HG03025 (cell line): ENCODE measurements at regions not wholly inside any gene's neighbourhood (a gene's known extent, or its start where the extent isn't known, plus 50 kb on each side); places are given as distances from the start of the nearest gene placed in this dataset.

Source experiments
- ATAC-seq: cut with Tn5 transposase; IDR thresholded peaks from one replicate; pipeline ENCODE4 v1.9.1; 2021; ENCODE audit warnings: mild to moderate bottlenecking, moderate library complexity; ENCODE audit not compliant: unreplicated experiment, low FRiP score

DNA sequence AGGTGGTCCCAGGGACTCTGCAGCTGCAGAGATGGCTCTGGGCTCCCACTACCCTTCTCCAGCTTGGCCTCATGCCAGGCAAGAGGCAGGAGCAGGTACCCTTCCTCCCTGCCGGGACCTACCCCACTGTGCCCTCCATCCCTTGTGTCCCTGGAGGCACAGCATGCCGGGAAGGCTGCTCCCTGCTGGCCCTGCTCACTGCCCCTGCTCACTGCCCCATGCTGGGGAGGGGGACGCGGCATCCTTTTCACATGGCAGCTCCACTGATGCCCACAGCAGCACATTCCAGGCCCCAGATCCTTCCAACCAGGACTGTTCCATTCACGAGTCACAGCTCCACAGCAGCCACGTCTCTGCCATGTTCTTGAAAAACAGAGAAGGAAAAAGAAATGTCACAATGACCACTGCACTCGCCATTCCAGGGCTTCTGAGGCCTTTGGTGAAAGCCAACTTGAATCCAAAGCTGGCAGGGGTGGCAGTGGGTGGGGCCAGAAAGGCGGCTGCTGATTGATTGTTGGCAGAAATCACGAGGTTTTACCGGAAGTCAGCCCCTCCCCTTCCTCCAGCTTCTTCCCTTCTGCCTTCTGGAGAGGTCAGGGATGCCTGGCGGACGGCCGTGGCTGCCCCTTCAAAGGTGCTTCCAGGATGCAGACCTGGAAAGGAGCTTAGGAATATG lies 268.0 kb downstream of the CYP26B1 start:
- no peak for ATAC-seq

DNA sequence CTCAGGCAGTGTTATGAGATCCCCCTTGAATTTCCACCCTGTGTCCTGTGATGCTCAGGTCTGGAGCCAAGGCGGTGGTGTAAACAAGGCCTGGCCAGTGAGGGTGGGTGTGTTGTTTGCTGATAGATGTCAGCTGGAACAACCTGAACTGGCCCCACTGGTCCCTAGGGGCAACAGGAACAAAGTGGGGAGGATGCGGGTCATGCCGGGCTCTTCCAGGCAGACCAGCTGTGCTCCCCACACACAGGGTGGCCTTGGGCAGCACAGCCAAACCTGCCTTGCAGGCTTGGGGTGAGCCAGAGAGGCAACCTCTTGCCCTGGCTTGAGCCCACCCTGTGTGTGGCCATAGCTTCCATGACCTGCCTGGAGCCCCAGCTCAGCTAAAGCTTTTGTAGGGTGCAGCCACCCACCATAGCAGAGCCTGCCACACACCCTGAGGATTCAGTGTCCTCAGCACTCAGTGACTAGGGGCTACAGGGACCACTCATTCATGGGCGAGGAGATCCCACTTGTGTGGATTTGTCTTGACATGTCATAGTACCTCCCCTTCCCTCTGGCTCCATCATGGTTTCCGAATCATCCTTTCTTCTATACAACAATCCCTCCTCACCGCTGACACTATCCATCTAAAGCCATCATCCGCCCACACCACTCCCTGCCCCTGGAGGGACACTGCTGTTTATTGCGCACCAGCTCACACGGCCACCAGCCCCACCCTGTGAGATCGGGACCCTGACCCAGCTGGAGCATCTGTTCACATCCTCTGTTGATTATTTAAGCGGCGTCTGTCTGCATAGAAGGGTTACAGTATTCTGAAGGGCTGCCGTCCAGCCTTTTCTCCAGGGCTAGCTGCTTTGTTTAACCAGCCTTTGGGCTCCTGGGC lies 268.8 kb downstream of the CYP26B1 start:
- ATAC-seq, result no peak

DNA sequence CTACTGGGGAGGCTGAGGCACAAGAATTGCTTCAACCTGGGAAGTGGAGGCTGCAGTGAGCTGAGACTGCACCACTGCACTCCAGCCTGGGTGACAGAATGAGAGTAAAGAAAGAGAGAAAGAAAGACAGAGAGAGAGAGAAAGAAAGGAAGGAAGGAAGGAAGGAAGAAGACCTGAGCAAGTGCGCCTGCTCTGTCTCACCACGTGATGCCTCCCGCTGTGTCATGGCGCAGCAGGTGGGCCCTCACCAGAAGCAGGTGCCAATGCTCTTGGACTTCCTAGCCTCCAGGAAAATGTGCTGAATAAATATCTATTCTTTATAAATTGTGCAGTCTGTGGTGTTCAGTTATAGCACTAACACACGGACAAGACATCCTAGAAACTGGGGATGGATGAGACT lies 270.0 kb downstream of the CYP26B1 start:
- no peak for ATAC-seq

DNA sequence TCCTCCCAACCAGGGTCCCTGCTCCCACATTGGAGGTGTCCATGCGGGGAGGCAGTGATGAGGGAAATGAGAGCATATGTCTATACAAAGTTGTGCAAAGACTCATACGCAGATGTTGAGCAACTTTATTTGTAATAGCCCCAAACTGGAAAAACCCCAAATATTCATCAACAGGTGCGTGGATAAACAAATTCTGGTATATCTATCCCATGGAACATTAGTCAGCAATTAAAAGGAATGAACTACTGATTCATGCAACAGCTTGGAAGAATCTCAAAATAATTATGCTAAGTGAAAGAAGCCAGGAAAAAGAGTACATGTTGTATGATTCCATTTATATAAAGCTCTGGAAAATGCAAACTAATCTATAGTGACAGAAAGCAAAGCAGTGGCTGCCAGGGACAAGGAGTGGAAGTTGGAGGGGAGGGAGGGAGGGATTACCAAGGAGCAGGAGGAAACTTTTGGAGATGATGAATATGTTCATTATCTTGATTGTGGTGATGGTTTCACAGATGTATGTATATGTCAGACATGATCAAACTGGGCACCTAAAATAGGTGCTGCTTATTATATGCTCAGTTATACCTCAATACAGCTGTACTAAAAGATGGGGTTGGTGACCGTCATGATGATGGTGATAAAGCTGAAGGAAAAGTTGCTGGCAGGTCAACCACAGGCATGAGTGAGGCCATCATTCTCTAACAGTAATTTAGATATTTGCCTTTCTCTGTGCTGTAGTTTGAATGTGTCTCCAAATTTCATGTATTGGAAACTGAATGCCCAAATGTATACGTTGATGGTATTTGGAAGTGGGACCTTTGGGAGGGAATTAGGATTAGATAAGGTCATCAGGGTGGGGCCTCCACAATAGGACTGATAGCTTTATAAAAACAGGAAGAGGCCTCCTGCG lies 270.9 kb downstream of the CYP26B1 start:
- no peak for ATAC-seq

DNA sequence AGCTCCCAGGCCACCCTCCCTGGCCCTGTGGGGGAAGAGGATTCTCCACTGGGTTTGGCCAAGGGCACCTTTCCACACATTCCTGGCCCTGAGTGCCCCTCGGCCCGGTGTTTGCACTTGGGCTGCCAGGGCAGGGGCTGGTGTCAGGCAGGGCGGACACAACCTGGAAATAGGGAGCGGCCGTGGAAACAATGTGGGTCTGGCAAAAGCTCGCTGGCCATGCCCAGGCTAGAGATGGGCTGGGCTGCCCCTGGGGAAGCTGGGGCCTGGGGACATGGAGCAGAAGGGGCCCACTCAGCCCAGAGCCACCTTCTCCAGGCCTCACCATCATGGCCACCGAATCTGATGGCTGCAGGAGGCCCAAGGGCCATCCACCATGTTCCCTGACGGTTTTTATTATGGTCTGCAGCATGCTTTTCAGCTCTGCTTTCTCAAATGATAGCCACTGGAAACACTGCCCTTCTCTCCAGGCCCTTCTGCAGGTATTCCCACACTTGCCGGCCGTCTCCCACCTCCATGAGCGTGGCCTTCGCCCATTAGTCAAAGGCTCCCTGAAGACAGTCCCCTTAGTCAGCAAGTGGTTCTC lies 275.1 kb downstream of the CYP26B1 start:
- no peak for ATAC-seq

DNA sequence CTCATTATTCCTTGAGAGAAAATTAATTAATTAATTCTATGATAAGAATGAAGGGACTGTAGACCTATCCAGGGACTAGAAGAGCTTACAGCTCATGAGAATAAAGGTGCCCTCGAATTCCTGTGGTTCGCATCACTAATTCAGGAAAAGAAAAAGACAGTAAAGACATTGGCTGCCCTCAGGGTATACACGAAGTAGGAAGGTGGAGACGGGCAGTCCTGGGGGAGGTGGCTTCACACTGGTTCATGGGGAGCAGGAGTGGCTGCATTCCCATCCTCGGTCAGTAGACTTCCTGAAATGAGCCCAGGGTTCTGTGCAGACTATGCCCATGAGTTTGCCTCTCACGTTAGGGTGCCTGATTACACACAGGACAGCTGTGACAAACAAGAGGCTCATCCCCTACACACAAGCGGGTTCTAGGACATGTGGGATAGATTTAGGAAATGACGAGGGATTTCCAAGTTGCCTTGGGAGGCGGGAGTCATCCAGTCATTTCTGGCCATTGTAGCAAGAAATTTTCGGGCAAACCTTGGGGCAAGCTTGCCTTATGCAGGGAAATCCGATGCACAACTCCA lies 282.2 kb downstream of the CYP26B1 start:
- ATAC-seq, result no peak

DNA sequence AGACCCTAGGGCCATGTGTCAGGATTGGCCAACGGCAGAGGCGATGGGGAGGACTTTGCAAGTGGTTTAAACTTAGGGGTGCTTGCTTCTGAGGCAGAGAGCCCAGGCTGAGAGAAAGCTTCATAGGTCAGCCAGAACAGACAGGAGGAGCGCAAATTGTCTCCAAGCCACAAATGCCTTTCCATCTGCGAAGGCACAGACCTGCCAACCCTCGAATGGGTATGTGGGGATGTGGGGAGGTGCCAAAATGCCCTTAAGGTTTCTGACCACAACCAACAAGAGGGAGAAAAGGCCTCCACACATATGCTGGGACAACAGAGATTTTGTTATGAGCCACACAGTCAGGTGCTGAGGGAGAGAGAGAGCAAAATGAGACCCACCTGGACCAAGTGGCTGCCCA lies 283.6 kb downstream of the CYP26B1 start:
- no peak for ATAC-seq

DNA sequence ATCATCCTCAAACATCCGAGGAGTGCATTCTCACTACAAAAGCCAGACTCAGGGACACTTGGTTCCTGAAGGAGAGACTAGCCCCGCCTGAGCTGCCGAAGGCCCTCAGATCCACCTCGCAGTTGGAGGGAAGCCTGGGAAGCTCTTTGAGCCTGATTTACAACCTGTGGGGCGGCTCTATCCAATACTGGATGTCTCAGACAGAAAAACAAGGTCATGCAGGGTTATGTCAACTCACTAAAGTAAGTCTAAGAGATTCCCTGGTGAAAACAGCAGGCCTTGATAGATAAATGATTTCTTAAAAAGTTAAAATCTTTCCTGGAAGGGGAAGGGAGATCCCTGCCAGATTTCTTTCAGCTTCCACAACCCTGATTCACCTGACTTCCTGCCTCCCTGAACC lies 284.3 kb downstream of the CYP26B1 start:
- no peak for ATAC-seq

DNA sequence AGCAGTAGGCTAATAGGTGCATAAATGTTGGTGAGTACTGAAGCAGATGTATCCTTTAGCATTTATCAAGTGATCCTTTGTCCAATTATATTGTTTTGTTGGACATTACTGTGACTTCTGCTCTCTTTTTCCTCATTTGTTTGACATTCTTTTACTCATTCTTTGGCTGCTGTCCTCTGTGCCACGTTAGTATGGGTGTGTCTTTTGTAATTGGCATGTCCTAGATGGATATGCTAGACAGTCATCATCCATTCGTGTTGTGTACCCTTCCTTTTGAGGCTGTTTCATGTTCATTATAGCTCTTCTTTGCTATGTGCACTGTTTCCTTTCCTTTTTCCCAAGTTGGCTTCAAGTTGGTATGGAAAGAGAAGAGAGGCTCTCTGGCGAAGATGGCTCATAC lies 284.7 kb downstream of the CYP26B1 start:
- no peak for ATAC-seq

DNA sequence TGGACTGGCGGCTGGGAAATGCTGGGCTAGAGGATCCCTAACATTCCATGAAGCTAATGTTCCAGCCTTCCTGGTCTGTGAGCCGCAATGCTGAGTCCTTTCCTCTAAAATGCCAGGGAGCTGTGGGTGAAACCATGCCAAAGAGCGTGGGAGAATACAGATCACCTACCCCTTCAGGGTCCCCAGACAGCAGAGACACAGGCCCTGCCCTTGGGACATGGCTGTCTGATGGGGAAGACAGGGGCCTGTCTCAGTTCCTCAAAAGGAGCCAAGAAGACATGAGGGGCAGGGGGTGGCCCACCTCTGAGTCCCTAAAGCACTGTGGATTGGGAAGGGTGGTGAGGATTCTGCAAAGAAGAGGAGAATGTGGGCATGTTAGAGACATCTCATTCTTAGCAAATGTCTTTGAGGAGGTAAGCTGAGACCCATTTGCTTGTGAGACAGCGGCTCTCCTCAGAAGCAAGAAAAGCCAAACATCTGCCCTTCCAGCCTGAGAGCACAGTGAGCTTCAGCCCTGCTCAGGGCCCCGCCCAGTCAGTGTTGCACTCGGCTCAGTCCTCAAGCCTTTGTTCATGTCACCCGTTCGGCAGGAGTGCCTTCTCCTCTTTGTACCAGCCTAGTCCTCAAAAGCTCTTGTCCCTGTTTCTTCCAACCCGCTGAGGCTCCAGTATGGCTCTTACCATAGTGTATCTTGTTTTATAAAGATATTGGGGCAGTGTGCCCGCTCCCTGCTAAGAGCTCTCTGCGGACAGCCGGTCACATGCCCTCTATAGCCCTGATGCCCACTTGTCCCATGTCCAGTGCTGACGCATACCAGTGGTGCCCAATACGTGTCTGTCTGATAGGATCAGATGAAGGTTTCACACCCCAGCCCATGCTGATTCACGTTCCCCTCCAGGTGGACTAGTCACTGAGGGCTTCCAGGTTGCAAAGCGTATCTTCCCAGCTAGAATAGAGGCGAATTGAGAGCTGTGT lies 286.2 kb downstream of the CYP26B1 start:
- no peak for ATAC-seq

DNA sequence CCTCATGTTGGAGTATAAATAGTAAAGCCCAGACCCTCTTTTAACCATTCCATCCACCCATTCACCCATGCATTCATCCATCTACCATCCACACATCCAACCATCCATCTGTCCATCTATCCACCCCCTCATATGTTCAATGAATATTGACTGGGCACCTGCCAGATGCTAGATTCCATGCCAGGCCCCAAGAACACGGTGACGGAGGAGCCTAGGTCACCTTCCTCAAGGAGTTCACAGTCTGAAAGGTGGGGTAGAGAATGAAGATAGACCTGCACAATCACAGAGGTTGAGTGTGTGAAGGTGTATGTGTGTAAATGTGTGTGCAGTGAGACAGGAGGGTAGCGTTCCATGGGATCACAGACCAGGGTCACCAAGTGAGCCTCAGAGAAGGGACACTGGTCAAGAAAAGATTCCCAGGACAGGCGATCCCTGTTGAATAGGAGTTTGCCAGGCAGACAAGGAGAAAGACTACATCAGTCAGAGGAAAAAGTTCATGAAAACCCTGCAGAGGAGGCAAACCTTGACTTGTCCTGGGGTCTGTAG lies 287.2 kb downstream of the CYP26B1 start:
- ATAC-seq, result no peak

DNA sequence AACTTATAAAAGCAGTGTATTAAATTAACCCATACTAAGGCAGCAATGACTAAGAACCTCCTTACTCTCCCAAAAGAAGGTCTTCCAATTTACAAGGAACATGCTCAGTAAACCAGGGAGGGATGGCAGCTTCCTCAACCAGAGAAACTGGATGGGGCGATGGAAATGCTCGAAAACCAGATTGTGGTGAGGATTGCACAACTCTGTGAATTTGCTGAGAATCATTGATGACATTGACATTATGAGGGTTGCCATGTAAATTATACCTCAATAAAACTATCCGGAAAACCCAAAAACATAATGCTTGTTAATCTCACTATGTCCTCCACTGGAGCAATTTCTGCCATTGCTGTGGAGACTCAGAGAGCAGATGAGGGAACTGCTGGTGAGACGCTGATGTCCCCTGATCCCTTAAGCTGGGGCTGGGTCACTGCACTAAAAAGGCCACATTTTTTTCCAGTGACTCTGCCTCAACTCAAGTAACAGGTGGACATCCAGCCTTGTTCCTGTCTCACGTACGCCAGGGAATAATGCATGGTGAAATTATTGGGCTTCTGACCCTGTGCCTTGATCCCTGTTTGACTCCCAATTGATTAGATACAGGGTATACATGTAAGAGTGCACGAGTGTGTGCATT lies 288.3 kb downstream of the CYP26B1 start:
- ATAC-seq, result no peak

DNA sequence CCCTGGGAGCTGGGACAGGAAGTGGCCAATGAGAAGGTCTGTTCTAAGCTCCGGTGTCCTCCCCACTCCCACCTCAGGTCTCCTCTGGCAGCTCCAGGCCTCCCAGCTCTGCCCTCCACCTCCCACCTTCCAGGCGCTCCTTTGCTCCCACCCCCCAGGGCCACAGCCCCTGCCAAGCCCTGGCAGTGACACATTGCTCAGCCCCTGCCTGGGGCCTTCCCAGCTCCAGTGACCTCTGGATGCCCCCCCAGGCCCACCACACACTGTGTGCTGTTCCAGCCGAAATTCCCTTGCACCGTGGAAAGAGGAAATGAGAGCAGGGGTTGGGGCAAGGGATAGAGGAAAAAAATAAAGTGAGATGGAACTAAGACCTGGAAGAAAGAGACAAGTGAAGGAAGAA lies 289.6 kb downstream of the CYP26B1 start:
- no peak for ATAC-seq

DNA sequence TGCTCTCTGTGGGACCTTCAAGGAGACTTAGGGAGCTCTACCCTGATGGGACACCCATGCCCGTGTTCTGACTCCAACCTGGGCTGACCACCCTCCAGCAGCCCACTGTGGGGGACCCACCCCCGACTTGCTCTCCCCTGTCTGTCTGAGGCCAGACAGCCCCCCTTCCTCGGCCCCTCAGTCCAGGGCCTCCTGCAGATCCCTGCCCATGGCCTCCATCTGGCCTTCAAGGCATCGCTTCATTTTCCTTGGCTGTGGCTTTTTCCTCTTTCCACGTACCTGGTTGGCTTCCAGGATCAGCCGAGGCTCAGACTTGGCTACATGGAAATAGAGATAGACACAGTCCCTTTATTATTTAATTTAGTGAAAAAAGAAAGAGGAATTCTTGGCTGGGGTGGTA lies 290.0 kb downstream of the CYP26B1 start:
- no peak for ATAC-seq

DNA sequence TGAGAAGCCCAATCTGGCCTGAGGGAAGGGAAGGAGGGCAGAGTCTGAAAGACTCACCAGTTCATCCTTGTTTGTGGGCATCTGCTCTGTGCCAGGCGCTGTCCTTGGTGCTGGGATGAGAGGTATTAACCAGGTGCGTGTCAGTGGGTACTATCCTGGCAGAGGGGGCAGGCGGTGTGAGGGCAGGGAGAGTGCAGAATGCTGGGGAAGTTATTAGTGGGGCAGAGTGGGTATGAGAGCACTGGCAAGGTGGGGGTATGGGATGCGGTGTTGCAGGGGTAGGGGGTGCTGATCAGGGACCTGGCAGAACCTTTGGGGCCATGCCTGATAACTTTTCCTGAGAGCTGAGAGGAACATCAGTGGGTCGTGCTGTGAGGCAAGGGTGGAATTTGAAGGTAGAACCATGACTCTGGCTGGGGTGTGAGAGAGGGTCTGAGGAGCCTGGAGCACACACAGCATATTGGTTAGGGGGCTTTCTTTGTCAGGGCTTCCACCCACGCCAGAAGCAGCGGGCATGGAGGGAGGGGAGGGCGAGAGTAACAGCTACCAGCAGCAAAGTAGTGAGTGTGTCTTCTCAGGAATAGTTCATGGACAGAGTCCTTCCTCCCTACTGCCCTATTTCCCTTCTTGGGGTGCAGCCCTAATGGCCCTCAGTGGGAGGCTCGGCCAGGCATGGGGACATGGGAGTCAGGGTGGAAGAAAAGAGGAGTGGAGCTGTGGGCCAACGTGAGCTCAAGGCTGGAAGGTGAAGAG lies 290.7 kb downstream of the CYP26B1 start:
- no peak for ATAC-seq

DNA sequence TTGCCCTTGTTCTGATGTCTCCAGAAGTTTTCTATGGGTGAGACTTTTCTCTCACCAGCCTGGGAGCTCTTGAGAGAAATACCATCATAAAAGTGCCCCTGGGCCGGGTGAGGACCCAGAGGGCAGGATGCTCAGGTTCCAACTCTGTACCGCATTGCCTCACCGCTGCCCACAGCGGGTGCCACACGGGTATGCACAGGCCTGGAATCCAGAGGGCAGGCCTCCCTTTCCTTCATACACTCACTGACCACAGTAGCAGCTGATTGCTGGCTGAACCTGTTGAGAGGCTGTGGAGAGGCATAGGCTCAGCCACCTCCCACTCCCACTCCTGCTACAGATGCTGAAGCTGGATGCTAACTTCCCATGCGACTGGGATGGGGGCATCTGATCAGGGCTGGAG lies 293.8 kb downstream of the CYP26B1 start:
- no peak for ATAC-seq

DNA sequence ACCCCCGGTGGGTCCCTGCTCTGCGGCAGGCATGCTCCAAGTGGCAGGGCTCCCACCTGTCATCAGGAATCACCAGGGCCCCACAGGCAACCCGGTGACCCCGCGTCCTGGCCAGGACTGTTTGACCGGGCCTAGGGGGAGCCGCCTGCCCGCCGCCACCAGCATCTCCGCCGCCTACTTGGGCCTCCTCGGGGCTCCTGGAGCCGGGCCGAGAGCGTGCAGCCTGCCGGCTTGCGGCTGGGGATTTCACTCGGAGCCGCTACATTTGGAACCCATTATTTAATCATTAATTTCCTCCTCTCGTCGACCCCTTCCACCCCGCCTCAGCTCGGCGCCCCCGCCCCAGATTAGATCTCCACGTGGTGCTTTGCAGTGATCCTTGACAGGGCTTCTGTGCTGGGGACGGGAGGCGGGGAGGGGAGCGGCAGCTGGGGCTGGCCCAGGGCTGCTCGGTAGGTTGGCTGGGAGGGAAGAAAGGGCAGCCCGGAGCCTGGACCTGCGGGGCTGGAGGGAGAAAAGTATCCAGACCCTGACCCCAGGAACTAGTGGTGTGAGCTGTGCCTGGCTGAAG lies 295.4 kb downstream of the CYP26B1 start:
- ATAC-seq, result no peak
